Sigmoid colon (tissue), 6 donors: ENCODE measurements at regions not wholly inside any gene's neighbourhood (a gene's known extent, or its start where the extent isn't known, plus 50 kb on each side); places are given as distances from the start of the nearest gene placed in this dataset.

Source experiments
- DNase-seq: peaks from one replicate; pipeline ENCODE4 v3.0.0-alpha.2; 2019
- H3K27ac ChIP-seq, 4 donors: fragments of 200-600 bp; sonication (generic); one replicate each; pipeline ENCODE4 v1.5.1; 2016 to 2019; ENCODE audit warnings: mild to moderate bottlenecking in 1 of 4
- H3K27me3 ChIP-seq, 3 donors: fragments of 200-600 bp; sonication (generic); one replicate each; pipeline ENCODE4 v1.5.1; 2019; ENCODE audit warnings: mild to moderate bottlenecking in 1 of 3
- H3K36me3 ChIP-seq, 4 donors: fragments of 200-600 bp; sonication (generic); one replicate each; pipeline ENCODE4 v1.5.1; 2016 to 2019
- H3K4me1 ChIP-seq, 4 donors: fragments of 200-600 bp; sonication (generic); one replicate each; pipeline ENCODE4 v1.5.1; 2017 to 2019
- H3K4me3 ChIP-seq, 4 donors: fragments of 200-600 bp; sonication (generic); one replicate each; pipeline ENCODE4 v1.5.1; 2017 to 2019; ENCODE audit warnings: mild to moderate bottlenecking in 2 of 4, moderate library complexity in 1 of 4
- H3K9me3 ChIP-seq, 4 donors: fragments of 200-600 bp in 3 of 4; sonication (generic) in 3 of 4; one replicate each; pipeline versions ENCODE4 v1.5.1 to v1.6.1; 2013 to 2019
- EP300 ChIP-seq, 4 donors: sonication (generic); formaldehyde crosslinking; IDR thresholded peaks; one replicate each; pipeline ENCODE4 v1.6.1; 2017; ENCODE audit warnings: antibody characterized with exemption in 4 of 4
- POLR2A ChIP-seq, 2 donors: fragments of 450-650 bp; IDR thresholded peaks; one replicate each; pipeline ENCODE4 v1.6.1; 2016; ENCODE audit warnings: antibody characterized with exemption in 2 of 2, mild to moderate bottlenecking in 2 of 2, moderate library complexity in 2 of 2
- POLR2AphosphoS5 ChIP-seq, 4 donors: sonication (generic); formaldehyde crosslinking; IDR thresholded peaks; one replicate each; pipeline ENCODE4 v1.6.1; 2017; ENCODE audit warnings: antibody characterized with exemption in 4 of 4
- WGBS, 2 donors: extraction: QIAGEN DNeasy Blood & Tissue Kit; methylation state at CpG; one replicate each; pipeline ENCODE4 v1.1.7; 2013; 5-methylcytosine and 5-hydroxymethylcytosine counted together
- intact Hi-C: fragments of 100-400 bp; cut with DNase I; formaldehyde crosslinking; loops from one replicate; pipeline ENCODE4 v1.15.1; 2023
- TF ChIP-seq, protein P1 (sequence below), 4 experiments: fragments of 450-650 bp in 3 of 4; fragments of 200-600 bp in 1 of 4; IDR thresholded peaks; one replicate each; pipeline ENCODE4 v1.5.1; 2016 to 2019; ENCODE audit warnings: antibody characterized with exemption in 4 of 4, mild to moderate bottlenecking in 3 of 4, moderate library complexity in 2 of 4
- donor health status: healthy with polysubstance abuse.
- donor health status: healthy.

DNA sequence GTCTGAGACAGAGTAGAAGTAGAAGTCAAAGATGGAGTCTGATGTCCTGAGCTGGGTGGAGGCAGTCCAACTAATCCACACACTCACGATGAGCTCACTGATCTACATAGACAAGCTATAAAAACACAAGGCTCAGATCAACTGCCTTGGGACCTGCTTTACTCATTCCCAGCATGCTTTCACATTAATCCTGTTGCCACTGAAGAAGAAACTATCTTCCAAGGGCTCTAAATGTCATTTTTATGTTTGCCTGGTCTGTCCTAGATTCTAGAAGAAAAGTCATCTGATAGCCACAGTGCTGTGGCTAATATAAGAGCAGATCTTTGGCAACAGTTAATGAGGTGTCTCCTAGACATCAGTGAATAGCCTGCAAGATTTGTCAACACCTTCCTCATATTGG, 522.7 kb downstream of the NUF2 start:
- TF ChIP-seq, protein P1, sequence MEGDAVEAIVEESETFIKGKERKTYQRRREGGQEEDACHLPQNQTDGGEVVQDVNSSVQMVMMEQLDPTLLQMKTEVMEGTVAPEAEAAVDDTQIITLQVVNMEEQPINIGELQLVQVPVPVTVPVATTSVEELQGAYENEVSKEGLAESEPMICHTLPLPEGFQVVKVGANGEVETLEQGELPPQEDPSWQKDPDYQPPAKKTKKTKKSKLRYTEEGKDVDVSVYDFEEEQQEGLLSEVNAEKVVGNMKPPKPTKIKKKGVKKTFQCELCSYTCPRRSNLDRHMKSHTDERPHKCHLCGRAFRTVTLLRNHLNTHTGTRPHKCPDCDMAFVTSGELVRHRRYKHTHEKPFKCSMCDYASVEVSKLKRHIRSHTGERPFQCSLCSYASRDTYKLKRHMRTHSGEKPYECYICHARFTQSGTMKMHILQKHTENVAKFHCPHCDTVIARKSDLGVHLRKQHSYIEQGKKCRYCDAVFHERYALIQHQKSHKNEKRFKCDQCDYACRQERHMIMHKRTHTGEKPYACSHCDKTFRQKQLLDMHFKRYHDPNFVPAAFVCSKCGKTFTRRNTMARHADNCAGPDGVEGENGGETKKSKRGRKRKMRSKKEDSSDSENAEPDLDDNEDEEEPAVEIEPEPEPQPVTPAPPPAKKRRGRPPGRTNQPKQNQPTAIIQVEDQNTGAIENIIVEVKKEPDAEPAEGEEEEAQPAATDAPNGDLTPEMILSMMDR (IDR thresholded peaks at IDR 0.05), result no peak
- TF ChIP-seq EP300 (IDR thresholded peaks at IDR 0.05), result no peak
- no peak for TF ChIP-seq POLR2A (IDR thresholded peaks at IDR 0.05)
- TF ChIP-seq POLR2AphosphoS5 (IDR thresholded peaks at IDR 0.05), result no peak
- intact Hi-C loops, result no loop called here
- Histone ChIP-seq H3K27ac (peak overlapping the region in 1 of 4 donors; percentile 20), H3K9me3 (no peaks in the 10 kb centered on the region), H3K27me3 (no peaks in the 10 kb centered on the region), H3K4me3 (no peak overlapping the region), H3K4me1 (peaks cover 0 to 30% (median 20%) of the 10 kb centered on the region in 4 donors), H3K36me3 (no peaks in the 10 kb centered on the region)
- WGBS, 2 donors, result 19 to 55% methylated on average over 1 of the region's 1 CpG
- no peak for DNase-seq

DNA sequence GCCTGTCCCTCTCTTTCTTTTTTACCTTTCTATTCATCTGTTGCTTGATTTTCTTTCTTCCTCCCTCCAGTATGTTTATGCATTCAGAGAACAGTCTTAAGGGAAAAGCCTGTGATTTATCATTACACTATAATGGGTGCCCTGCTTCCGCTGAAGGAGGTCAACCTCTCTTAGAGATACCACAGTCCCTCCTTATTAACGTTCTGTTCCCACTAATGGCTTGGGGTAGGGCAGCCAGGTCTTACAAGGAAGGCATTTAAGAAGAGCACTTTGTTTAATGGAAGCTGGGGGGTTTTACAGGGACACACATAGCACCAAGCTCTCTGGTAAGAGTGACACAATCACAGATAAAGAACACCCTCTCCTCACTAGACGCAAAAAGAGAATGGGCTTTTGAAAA, 523.5 kb downstream of the NUF2 start:
- Histone ChIP-seq H3K36me3 (no peaks in the 10 kb centered on the region), H3K27me3 (no peaks in the 10 kb centered on the region), H3K9me3 (no peaks in the 10 kb centered on the region), H3K4me1 (peaks cover 0 to 30% (median 20%) of the 10 kb centered on the region in 4 donors), H3K27ac (no peak overlapping the region), H3K4me3 (no peak overlapping the region)
- intact Hi-C loops, result no loop called here
- 76 to 82% methylated on average over 3 of the region's 3 CpGs for WGBS, 2 donors
- DNase-seq, result no peak
- TF ChIP-seq, protein P1 (IDR thresholded peaks at IDR 0.05), result no peak
- TF ChIP-seq POLR2AphosphoS5 (IDR thresholded peaks at IDR 0.05), result no peak
- no peak for TF ChIP-seq EP300 (IDR thresholded peaks at IDR 0.05)

DNA sequence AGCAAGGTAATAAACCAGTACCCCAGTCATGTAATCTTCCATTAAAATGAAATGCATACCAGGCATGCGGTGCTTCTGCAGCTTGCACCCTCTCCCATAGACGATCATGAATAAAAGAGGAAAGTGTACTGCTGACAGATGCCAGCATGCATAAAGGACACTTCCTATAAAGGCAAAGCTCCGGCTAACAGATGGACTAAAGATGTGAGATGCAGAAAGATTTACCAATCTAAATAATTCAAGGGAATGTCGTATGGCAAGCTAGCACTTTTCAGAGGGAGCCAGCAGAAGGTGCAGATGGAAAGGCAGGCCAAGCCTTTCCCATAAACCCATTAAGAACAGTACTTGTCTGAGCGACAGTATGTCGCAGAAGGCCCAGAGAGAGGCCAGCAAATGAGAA, 542.0 kb downstream of the NUF2 start:
- no peaks in the 10 kb centered on the region for H3K27me3 ChIP-seq
- peaks cover 0 to 3% (median 0%) of the 10 kb centered on the region in 4 donors for H3K4me1 ChIP-seq
- H3K9me3 ChIP-seq, result no peaks in the 10 kb centered on the region
- intact Hi-C loops, result no loop called here
- no peak overlapping the region for H3K27ac ChIP-seq
- TF ChIP-seq EP300 (IDR thresholded peaks at IDR 0.05) (no peak), POLR2AphosphoS5 (IDR thresholded peaks at IDR 0.05) (no peak), POLR2A (IDR thresholded peaks at IDR 0.05) (no peak)
- TF ChIP-seq, protein P1 (IDR thresholded peaks at IDR 0.05), result no peak
- no peak for DNase-seq
- no peak overlapping the region for H3K4me3 ChIP-seq
- 74 to 84% methylated on average over 6 of the region's 6 CpGs for WGBS, 2 donors
- no peaks in the 10 kb centered on the region for H3K36me3 ChIP-seq

DNA sequence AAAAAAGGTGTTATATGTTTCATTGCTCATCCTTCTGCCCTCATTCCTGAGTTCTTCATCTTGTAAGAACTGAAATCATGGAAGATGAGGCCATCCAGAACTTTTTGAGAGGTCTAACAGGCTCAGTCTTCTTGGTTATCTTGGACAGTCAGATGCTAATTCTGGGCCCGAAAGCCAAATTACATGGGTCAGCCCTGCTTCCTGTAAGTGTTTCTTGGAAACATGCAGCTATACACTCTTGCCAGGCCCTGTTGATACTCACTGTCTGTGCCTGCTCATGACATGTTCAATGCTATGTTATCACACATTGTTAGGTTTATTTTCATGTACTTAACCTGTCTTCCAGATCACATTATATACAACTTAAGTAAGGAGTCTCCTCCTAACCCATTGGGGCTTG, 542.5 kb downstream of the NUF2 start:
- no peaks in the 10 kb centered on the region for H3K9me3 ChIP-seq
- peaks cover 0 to 3% (median 0%) of the 10 kb centered on the region in 4 donors for H3K4me1 ChIP-seq
- no peak overlapping the region for H3K4me3 ChIP-seq
- TF ChIP-seq, protein P1 (IDR thresholded peaks at IDR 0.05), result no peak
- TF ChIP-seq POLR2A (IDR thresholded peaks at IDR 0.05) (no peak), EP300 (IDR thresholded peaks at IDR 0.05) (no peak), POLR2AphosphoS5 (IDR thresholded peaks at IDR 0.05) (no peak)
- intact Hi-C loops, result no loop called here
- 77 to 87% methylated on average over 1 of the region's 1 CpG for WGBS, 2 donors
- no peaks in the 10 kb centered on the region for H3K27me3 ChIP-seq
- DNase-seq, result no peak
- H3K27ac ChIP-seq, result peak overlapping the region in 1 of 4 donors; percentile 18
- H3K36me3 ChIP-seq, result no peaks in the 10 kb centered on the region

DNA sequence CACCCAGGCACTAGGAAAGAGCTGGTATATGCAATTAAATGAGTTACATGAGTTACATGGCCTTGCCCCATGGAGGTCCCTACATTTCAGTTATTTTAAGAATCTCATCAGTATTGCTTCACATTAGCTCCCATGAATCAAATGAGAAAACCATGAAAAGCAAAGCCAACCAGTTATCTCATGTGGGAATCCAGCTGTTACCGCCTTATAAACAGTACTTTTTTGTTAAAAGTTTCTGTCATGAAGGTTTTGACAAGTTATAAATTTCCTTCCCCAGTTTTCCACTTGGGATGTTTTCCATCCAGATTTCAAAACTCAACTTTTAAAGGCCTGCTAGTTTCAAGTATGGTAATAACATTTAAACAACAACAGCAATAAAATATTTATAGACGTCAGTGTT, 544.8 kb downstream of the NUF2 start:
- Histone ChIP-seq H3K27me3 (no peaks in the 10 kb centered on the region), H3K9me3 (no peaks in the 10 kb centered on the region), H3K36me3 (no peaks in the 10 kb centered on the region), H3K4me3 (no peak overlapping the region), H3K27ac (peak overlapping the region in 2 of 4 donors; percentile 15 to 24), H3K4me1 (peaks cover 0 to 3% (median 0%) of the 10 kb centered on the region in 4 donors)
- DNase-seq, result no peak
- intact Hi-C loops, result no loop called here
- 65 to 66% methylated on average over 2 of the region's 2 CpGs for WGBS, 2 donors
- TF ChIP-seq EP300 (IDR thresholded peaks at IDR 0.05) (peak in 1 of 4 donors; percentile 21), POLR2AphosphoS5 (IDR thresholded peaks at IDR 0.05) (peak; percentile 50 to 77 (median 72)), POLR2A (IDR thresholded peaks at IDR 0.05) (no peak)
